ENCODE measurements at regions not wholly inside any gene's neighbourhood (a gene's known extent, or its start where the extent isn't known, plus 50 kb on each side); places are given as distances from the start of the nearest gene placed in this dataset.

- Histone ChIP-seq H3K4me1 (ENCODE audit: control insufficient read depth in 2 of 2, insufficient read depth in 2 of 2, low read length in 2 of 2) (no peaks in the 10 kb centered on the region), H3K27ac (ENCODE audit: low read depth in 2 of 2, low read length in 2 of 2) (no peak overlapping the region), H3K9ac (ENCODE audit: low read depth in 1 of 2, low read length in 2 of 2) (no peak overlapping the region), H3K36me3 (ENCODE audit: control insufficient read depth in 2 of 2, insufficient read depth in 2 of 2, low read length in 2 of 2) (no peaks in the 10 kb centered on the region), H3K4me3 (ENCODE audit: low read length in 2 of 2) (no peak overlapping the region), H3K27me3 (ENCODE audit: control insufficient read depth in 2 of 2, insufficient read depth in 2 of 2, low read length in 2 of 2) (peaks cover 0 to 2% of the 10 kb centered on the region in 2 donors), H3K9me3 (ENCODE audit: control insufficient read depth in 2 of 2, low read length in 2 of 2) (no peaks in the 10 kb centered on the region)
Measured at GRCh38 chr18:24721388-24721787, 261.0 kb downstream of the HRH4 start.

GRCh38 chr18:24725644-24726415, 265.4 kb downstream of the HRH4 start:
- Histone ChIP-seq H3K9me3 (ENCODE audit: control insufficient read depth in 2 of 2, low read length in 2 of 2) (no peaks in the 10 kb centered on the region), H3K27me3 (ENCODE audit: control insufficient read depth in 2 of 2, insufficient read depth in 2 of 2, low read length in 2 of 2) (peaks cover 0 to 6% of the 10 kb centered on the region in 2 donors), H3K27ac (ENCODE audit: low read depth in 2 of 2, low read length in 2 of 2) (no peak overlapping the region), H3K36me3 (ENCODE audit: control insufficient read depth in 2 of 2, insufficient read depth in 2 of 2, low read length in 2 of 2) (no peaks in the 10 kb centered on the region), H3K4me1 (ENCODE audit: control insufficient read depth in 2 of 2, insufficient read depth in 2 of 2, low read length in 2 of 2) (peaks cover 2 to 4% of the 10 kb centered on the region in 2 donors), H3K9ac (ENCODE audit: low read depth in 1 of 2, low read length in 2 of 2) (no peak overlapping the region), H3K4me3 (ENCODE audit: low read length in 2 of 2) (no peak overlapping the region)

- no peaks in the 10 kb centered on the region for H3K9me3 ChIP-seq (ENCODE audit: control insufficient read depth in 2 of 2, low read length in 2 of 2)
- H3K4me1 ChIP-seq (ENCODE audit: control insufficient read depth in 2 of 2, insufficient read depth in 2 of 2, low read length in 2 of 2), result peaks cover 12% of the 10 kb centered on the region in 2 donors
- H3K4me3 ChIP-seq (ENCODE audit: low read length in 2 of 2), result peak overlapping the region; percentile 31 to 65
- no peak overlapping the region for H3K9ac ChIP-seq (ENCODE audit: low read depth in 1 of 2, low read length in 2 of 2)
- peaks cover 0 to 6% of the 10 kb centered on the region in 2 donors for H3K27me3 ChIP-seq (ENCODE audit: control insufficient read depth in 2 of 2, insufficient read depth in 2 of 2, low read length in 2 of 2)
- no peak overlapping the region for H3K27ac ChIP-seq (ENCODE audit: low read depth in 2 of 2, low read length in 2 of 2)
- no peaks in the 10 kb centered on the region for H3K36me3 ChIP-seq (ENCODE audit: control insufficient read depth in 2 of 2, insufficient read depth in 2 of 2, low read length in 2 of 2)
Measured at GRCh38 chr18:24726727-24727492, 266.5 kb downstream of the HRH4 start.

GRCh38 chr18:24727685-24728084, 267.2 kb downstream of the HRH4 start:
- Histone ChIP-seq H3K27me3 (ENCODE audit: control insufficient read depth in 2 of 2, insufficient read depth in 2 of 2, low read length in 2 of 2) (peaks cover 0 to 3% of the 10 kb centered on the region in 2 donors), H3K4me1 (ENCODE audit: control insufficient read depth in 2 of 2, insufficient read depth in 2 of 2, low read length in 2 of 2) (peaks cover 12% of the 10 kb centered on the region in 2 donors), H3K9me3 (ENCODE audit: control insufficient read depth in 2 of 2, low read length in 2 of 2) (no peaks in the 10 kb centered on the region), H3K4me3 (ENCODE audit: low read length in 2 of 2) (no peak overlapping the region), H3K27ac (ENCODE audit: low read depth in 2 of 2, low read length in 2 of 2) (no peak overlapping the region), H3K36me3 (ENCODE audit: control insufficient read depth in 2 of 2, insufficient read depth in 2 of 2, low read length in 2 of 2) (no peaks in the 10 kb centered on the region), H3K9ac (ENCODE audit: low read depth in 1 of 2, low read length in 2 of 2) (no peak overlapping the region)

GRCh38 chr18:24731158-24731557, 270.7 kb downstream of the HRH4 start:
- Histone ChIP-seq H3K27me3 (ENCODE audit: control insufficient read depth in 2 of 2, insufficient read depth in 2 of 2, low read length in 2 of 2) (peaks cover 0 to 5% of the 10 kb centered on the region in 2 donors), H3K4me1 (ENCODE audit: control insufficient read depth in 2 of 2, insufficient read depth in 2 of 2, low read length in 2 of 2) (peaks cover 12% of the 10 kb centered on the region in 2 donors), H3K4me3 (ENCODE audit: low read length in 2 of 2) (no peak overlapping the region), H3K9me3 (ENCODE audit: control insufficient read depth in 2 of 2, low read length in 2 of 2) (no peaks in the 10 kb centered on the region), H3K27ac (ENCODE audit: low read depth in 2 of 2, low read length in 2 of 2) (no peak overlapping the region), H3K9ac (ENCODE audit: low read depth in 1 of 2, low read length in 2 of 2) (no peak overlapping the region), H3K36me3 (ENCODE audit: control insufficient read depth in 2 of 2, insufficient read depth in 2 of 2, low read length in 2 of 2) (no peaks in the 10 kb centered on the region)

GRCh38 chr18:24731981-24732380, 271.5 kb downstream of the HRH4 start:
- Histone ChIP-seq H3K9me3 (ENCODE audit: control insufficient read depth in 2 of 2, low read length in 2 of 2) (no peaks in the 10 kb centered on the region), H3K9ac (ENCODE audit: low read depth in 1 of 2, low read length in 2 of 2) (no peak overlapping the region), H3K4me1 (ENCODE audit: control insufficient read depth in 2 of 2, insufficient read depth in 2 of 2, low read length in 2 of 2) (peaks cover 10 to 12% of the 10 kb centered on the region in 2 donors), H3K4me3 (ENCODE audit: low read length in 2 of 2) (no peak overlapping the region), H3K27ac (ENCODE audit: low read depth in 2 of 2, low read length in 2 of 2) (no peak overlapping the region), H3K36me3 (ENCODE audit: control insufficient read depth in 2 of 2, insufficient read depth in 2 of 2, low read length in 2 of 2) (no peaks in the 10 kb centered on the region), H3K27me3 (ENCODE audit: control insufficient read depth in 2 of 2, insufficient read depth in 2 of 2, low read length in 2 of 2) (peaks cover 0 to 5% of the 10 kb centered on the region in 2 donors)

- Histone ChIP-seq H3K4me1 (ENCODE audit: control insufficient read depth in 2 of 2, insufficient read depth in 2 of 2, low read length in 2 of 2) (peaks cover 10% of the 10 kb centered on the region in 2 donors), H3K36me3 (ENCODE audit: control insufficient read depth in 2 of 2, insufficient read depth in 2 of 2, low read length in 2 of 2) (no peaks in the 10 kb centered on the region), H3K27ac (ENCODE audit: low read depth in 2 of 2, low read length in 2 of 2) (no peak overlapping the region), H3K4me3 (ENCODE audit: low read length in 2 of 2) (no peak overlapping the region), H3K9me3 (ENCODE audit: control insufficient read depth in 2 of 2, low read length in 2 of 2) (no peaks in the 10 kb centered on the region), H3K9ac (ENCODE audit: low read depth in 1 of 2, low read length in 2 of 2) (no peak overlapping the region), H3K27me3 (ENCODE audit: control insufficient read depth in 2 of 2, insufficient read depth in 2 of 2, low read length in 2 of 2) (peaks cover 0 to 5% of the 10 kb centered on the region in 2 donors)
Measured at GRCh38 chr18:24734058-24734457, 273.6 kb downstream of the HRH4 start.

GRCh38 chr18:24735624-24736231, 275.3 kb downstream of the HRH4 start:
- peaks cover 0 to 2% of the 10 kb centered on the region in 2 donors for H3K27me3 ChIP-seq (ENCODE audit: control insufficient read depth in 2 of 2, insufficient read depth in 2 of 2, low read length in 2 of 2)
- no peak overlapping the region for H3K4me3 ChIP-seq (ENCODE audit: low read length in 2 of 2)
- H3K4me1 ChIP-seq (ENCODE audit: control insufficient read depth in 2 of 2, insufficient read depth in 2 of 2, low read length in 2 of 2), result peaks cover 8 to 10% of the 10 kb centered on the region in 2 donors
- no peak overlapping the region for H3K9ac ChIP-seq (ENCODE audit: low read depth in 1 of 2, low read length in 2 of 2)
- H3K36me3 ChIP-seq (ENCODE audit: control insufficient read depth in 2 of 2, insufficient read depth in 2 of 2, low read length in 2 of 2), result no peaks in the 10 kb centered on the region
- H3K27ac ChIP-seq (ENCODE audit: low read depth in 2 of 2, low read length in 2 of 2), result no peak overlapping the region
- H3K9me3 ChIP-seq (ENCODE audit: control insufficient read depth in 2 of 2, low read length in 2 of 2), result no peaks in the 10 kb centered on the region

GRCh38 chr18:24736662-24737330, 276.4 kb downstream of the HRH4 start:
- H3K4me1 ChIP-seq (ENCODE audit: control insufficient read depth in 2 of 2, insufficient read depth in 2 of 2, low read length in 2 of 2), result peaks cover 0 to 2% of the 10 kb centered on the region in 2 donors
- no peak overlapping the region for H3K4me3 ChIP-seq (ENCODE audit: low read length in 2 of 2)
- no peak overlapping the region for H3K27ac ChIP-seq (ENCODE audit: low read depth in 2 of 2, low read length in 2 of 2)
- no peak overlapping the region for H3K9ac ChIP-seq (ENCODE audit: low read depth in 1 of 2, low read length in 2 of 2)
- H3K9me3 ChIP-seq (ENCODE audit: control insufficient read depth in 2 of 2, low read length in 2 of 2), result no peaks in the 10 kb centered on the region
- H3K36me3 ChIP-seq (ENCODE audit: control insufficient read depth in 2 of 2, insufficient read depth in 2 of 2, low read length in 2 of 2), result no peaks in the 10 kb centered on the region
- peaks cover 0 to 2% of the 10 kb centered on the region in 2 donors for H3K27me3 ChIP-seq (ENCODE audit: control insufficient read depth in 2 of 2, insufficient read depth in 2 of 2, low read length in 2 of 2)
